ENCODE measurements at regions not wholly inside any gene's neighbourhood (a gene's known extent, or its start where the extent isn't known, plus 50 kb on each side); places are given as distances from the start of the nearest gene placed in this dataset.
"Not testable (repeated sequence)": the region's sequence is repeated elsewhere in the genome, so short reads cannot be mapped to it uniquely, and the experiment has no call there.

- DNase-seq (ENCODE audit: low read depth in 2 of 2), result no peak
Measured at GRCh38 chr6:11409371-11409770, 128.2 kb upstream of the TMEM170B start.

- no peak for DNase-seq (ENCODE audit: low read depth in 2 of 2)
Measured at GRCh38 chr6:11407414-11407813, 130.1 kb upstream of the TMEM170B start.

- no peak for DNase-seq (ENCODE audit: low read depth in 2 of 2)
Measured at GRCh38 chr6:11404838-11405237, 132.7 kb upstream of the TMEM170B start.

GRCh38 chr6:11404081-11404480 lies 133.5 kb upstream of the TMEM170B start:
- no peak for DNase-seq (ENCODE audit: low read depth in 2 of 2)

GRCh38 chr6:11403035-11403601 lies 134.4 kb upstream of the TMEM170B start:
- DNase-seq (ENCODE audit: low read depth in 2 of 2), result no peak

- not testable (repeated sequence) for DNase-seq (ENCODE audit: low read depth in 2 of 2)
Measured at GRCh38 chr6:11402581-11402980, 135.0 kb upstream of the TMEM170B start.

GRCh38 chr6:11401954-11402353 lies 135.6 kb upstream of the TMEM170B start:
- not testable (repeated sequence) for DNase-seq (ENCODE audit: low read depth in 2 of 2)

- no peak for DNase-seq (ENCODE audit: low read depth in 2 of 2)
Measured at GRCh38 chr6:11398451-11399326, 138.9 kb upstream of the TMEM170B start.

GRCh38 chr6:11397622-11398450 lies 139.7 kb upstream of the TMEM170B start:
- DNase-seq (ENCODE audit: low read depth in 2 of 2), result no peak

GRCh38 chr6:11396860-11397259 lies 140.7 kb upstream of the TMEM170B start:
- DNase-seq (ENCODE audit: low read depth in 2 of 2), result no peak

- DNase-seq (ENCODE audit: low read depth in 2 of 2), result no peak
Measured at GRCh38 chr6:11393713-11394627, 143.6 kb upstream of the TMEM170B start.

- no peak for DNase-seq (ENCODE audit: low read depth in 2 of 2)
Measured at GRCh38 chr6:11392778-11393507, 144.6 kb upstream of the TMEM170B start.

GRCh38 chr6:11391934-11392777 lies 145.4 kb upstream of the TMEM170B start:
- DNase-seq (ENCODE audit: low read depth in 2 of 2), result no peak

GRCh38 chr6:11389977-11390376 lies 147.6 kb upstream of the TMEM170B start:
- DNase-seq (ENCODE audit: low read depth in 2 of 2), result no peak

GRCh38 chr6:11388983-11389944 lies 148.3 kb upstream of the TMEM170B start:
- no peak for DNase-seq (ENCODE audit: low read depth in 2 of 2)

- no peak for DNase-seq (ENCODE audit: low read depth in 2 of 2)
Measured at GRCh38 chr6:11387707-11388430, 149.7 kb upstream of the TMEM170B start.

- DNase-seq (ENCODE audit: low read depth in 2 of 2), result no peak
Measured at GRCh38 chr6:11386726-11387125, 150.8 kb upstream of the TMEM170B start.

GRCh38 chr6:11386323-11386722 lies 151.2 kb upstream of the TMEM170B start:
- no peak for DNase-seq (ENCODE audit: low read depth in 2 of 2)
